Body of pancreas (tissue), 4 donors: ENCODE measurements at regions not wholly inside any gene's neighbourhood (a gene's known extent, or its start where the extent isn't known, plus 50 kb on each side); places are given as distances from the start of the nearest gene placed in this dataset.

Experiments
- POLR2A ChIP-seq, 3 donors: fragments of 450-650 bp; IDR thresholded peaks; one replicate each; pipeline ENCODE4 v1.6.1; 2016; ENCODE audit warnings: antibody characterized with exemption in 3 of 3, mild to moderate bottlenecking in 2 of 3
- TF ChIP-seq, protein P1 (sequence below), 7 experiments: fragments of 450-650 bp in 4 of 7; fragments of 200-600 bp in 3 of 7; sonication (generic) in 3 of 7; IDR thresholded peaks; one replicate each; pipeline ENCODE4 v1.5.1; 2016 to 2019; ENCODE audit warnings: antibody characterized with exemption in 7 of 7

DNA sequence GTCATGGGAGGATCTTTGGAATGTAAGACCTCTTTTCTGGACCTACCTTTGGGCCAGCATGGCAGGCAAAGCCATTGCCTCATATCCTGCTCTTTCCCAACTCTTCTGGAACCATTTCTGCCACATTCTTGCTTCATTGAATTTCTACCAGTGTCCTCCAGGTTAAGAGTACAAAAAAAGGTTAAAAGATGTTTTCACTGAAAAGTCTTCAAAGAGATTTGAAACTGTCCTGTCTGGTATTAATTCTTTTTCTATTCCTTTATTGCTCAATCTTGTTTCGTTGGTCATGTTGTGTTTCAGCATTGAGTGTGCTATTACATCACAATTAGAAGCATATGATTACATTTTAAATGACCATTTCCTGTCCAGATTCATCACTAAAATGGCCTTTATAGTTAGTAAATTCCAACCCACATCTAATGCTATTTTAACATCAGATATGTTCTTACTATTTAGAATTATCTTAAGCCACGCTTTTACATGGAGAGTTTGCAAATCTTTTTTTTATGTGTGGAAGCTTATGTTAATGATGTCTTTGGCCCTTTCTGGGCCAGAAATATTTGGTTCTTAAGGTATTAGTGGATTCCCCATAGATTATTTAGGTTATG, 450.9 kb downstream of the GJA1 start:
- no peak for TF ChIP-seq POLR2A (IDR thresholded peaks at IDR 0.05)
- TF ChIP-seq, protein P1, sequence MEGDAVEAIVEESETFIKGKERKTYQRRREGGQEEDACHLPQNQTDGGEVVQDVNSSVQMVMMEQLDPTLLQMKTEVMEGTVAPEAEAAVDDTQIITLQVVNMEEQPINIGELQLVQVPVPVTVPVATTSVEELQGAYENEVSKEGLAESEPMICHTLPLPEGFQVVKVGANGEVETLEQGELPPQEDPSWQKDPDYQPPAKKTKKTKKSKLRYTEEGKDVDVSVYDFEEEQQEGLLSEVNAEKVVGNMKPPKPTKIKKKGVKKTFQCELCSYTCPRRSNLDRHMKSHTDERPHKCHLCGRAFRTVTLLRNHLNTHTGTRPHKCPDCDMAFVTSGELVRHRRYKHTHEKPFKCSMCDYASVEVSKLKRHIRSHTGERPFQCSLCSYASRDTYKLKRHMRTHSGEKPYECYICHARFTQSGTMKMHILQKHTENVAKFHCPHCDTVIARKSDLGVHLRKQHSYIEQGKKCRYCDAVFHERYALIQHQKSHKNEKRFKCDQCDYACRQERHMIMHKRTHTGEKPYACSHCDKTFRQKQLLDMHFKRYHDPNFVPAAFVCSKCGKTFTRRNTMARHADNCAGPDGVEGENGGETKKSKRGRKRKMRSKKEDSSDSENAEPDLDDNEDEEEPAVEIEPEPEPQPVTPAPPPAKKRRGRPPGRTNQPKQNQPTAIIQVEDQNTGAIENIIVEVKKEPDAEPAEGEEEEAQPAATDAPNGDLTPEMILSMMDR (IDR thresholded peaks at IDR 0.05) = no peak
